AG04450 (cell line): ENCODE measurements at regions not wholly inside any gene's neighbourhood (a gene's known extent, or its start where the extent isn't known, plus 50 kb on each side); places are given as distances from the start of the nearest gene placed in this dataset.

ENCODE experiments used
- CTCF ChIA-PET: fragments of 300-600, 350-600 bp; formaldehyde crosslinking; extraction: SDS; loops from one replicate; lab custom pipeline; 2022; ENCODE audit warnings: antibody characterized with exemption, inconsistent platforms; lab: Charles Lee
- POLR2A ChIA-PET: fragments of 350-600 bp; formaldehyde crosslinking; extraction: SDS; loops from one replicate; lab custom pipeline; 2021; ENCODE audit warnings: antibody characterized with exemption, inconsistent platforms; lab: Yijun Ruan, JAX
- DNase-seq: peaks from one replicate; pipeline ENCODE4 v3.0.0-alpha.2; 2011; ENCODE audit warnings: low read depth, low spot score
- H3K27ac ChIP-seq: one replicate; pipeline ENCODE4 v1.5.1; 2012; ENCODE audit warnings: low read depth, low read length, control low read depth
- H3K27me3 ChIP-seq: one replicate; pipeline ENCODE4 v1.6.0; 2012; ENCODE audit warnings: low read length; ENCODE audit not compliant: control insufficient read depth, insufficient read depth
- H3K4me3 ChIP-seq: 2 replicates; pipeline ENCODE4 v1.5.1; 2011; ENCODE audit warnings: mild to moderate bottlenecking, low read depth, low read length, control low read depth
- H3K9me3 ChIP-seq: 2 replicates; pipeline ENCODE4 v1.5.1; 2012; ENCODE audit warnings: low read length; ENCODE audit not compliant: control insufficient read depth, insufficient read depth
- TF ChIP-seq, protein P1 (sequence below): IDR thresholded peaks from 2 replicates; pipeline ENCODE4 v1.5.1; 2011; ENCODE audit warnings: low read depth, low read length, control low read depth, inconsistent platforms

DNA sequence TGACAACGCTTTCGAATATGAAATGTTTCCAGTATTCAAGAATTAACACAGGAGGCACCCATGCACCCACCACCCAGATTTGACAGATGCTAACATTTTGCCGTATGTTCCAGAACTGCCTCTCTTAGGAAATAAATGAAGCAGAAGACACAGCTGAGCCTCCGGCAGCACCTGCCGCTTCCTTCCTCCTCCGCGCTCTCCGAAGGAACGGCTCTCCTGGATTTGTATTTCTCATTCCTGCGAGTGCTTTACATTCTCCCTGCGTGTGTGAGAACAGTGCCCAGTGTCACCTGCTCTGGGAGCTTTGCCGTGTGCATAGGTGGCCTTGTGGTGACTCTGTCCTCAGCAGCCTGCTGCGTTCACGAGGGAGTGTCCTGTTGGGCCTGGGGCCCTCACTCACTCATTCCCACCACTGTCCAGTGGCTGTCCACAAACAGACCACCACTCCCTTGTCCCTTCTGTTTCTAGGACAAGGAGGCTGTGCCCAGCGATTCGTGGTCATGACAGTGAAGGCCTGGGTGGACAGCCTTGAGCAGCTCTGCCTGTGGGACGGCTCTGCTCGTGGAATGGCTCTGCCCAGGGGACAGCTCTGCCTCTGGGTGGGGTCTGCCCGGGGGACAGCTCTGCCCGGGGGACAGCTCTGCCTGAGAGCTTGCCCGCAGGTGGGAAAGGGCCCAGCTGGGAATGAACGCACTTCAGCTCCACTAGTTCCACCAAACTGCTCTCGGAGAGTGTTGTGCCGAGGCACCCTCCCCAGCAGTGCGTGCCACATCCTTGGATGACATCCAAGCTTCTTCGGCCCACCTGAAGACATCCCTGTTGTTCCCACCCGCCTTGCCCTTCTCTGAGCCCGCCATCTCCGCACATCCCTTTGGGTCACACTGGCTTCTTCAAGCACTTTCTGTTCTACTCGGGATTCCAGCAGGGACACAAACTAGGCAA is 170.5 kb upstream of the PPP1R26 start:
- POLR2A ChIA-PET: no interaction called here
- DNase-seq: no peak
- no peak overlapping the region for H3K27ac ChIP-seq
- no peak overlapping the region for H3K4me3 ChIP-seq
- no peaks in the 10 kb centered on the region for H3K27me3 ChIP-seq
- H3K9me3 ChIP-seq: peaks cover 20% of the 10 kb centered on the region
- CTCF ChIA-PET: no interaction called here
- TF ChIP-seq, protein P1, sequence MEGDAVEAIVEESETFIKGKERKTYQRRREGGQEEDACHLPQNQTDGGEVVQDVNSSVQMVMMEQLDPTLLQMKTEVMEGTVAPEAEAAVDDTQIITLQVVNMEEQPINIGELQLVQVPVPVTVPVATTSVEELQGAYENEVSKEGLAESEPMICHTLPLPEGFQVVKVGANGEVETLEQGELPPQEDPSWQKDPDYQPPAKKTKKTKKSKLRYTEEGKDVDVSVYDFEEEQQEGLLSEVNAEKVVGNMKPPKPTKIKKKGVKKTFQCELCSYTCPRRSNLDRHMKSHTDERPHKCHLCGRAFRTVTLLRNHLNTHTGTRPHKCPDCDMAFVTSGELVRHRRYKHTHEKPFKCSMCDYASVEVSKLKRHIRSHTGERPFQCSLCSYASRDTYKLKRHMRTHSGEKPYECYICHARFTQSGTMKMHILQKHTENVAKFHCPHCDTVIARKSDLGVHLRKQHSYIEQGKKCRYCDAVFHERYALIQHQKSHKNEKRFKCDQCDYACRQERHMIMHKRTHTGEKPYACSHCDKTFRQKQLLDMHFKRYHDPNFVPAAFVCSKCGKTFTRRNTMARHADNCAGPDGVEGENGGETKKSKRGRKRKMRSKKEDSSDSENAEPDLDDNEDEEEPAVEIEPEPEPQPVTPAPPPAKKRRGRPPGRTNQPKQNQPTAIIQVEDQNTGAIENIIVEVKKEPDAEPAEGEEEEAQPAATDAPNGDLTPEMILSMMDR: no peak

DNA sequence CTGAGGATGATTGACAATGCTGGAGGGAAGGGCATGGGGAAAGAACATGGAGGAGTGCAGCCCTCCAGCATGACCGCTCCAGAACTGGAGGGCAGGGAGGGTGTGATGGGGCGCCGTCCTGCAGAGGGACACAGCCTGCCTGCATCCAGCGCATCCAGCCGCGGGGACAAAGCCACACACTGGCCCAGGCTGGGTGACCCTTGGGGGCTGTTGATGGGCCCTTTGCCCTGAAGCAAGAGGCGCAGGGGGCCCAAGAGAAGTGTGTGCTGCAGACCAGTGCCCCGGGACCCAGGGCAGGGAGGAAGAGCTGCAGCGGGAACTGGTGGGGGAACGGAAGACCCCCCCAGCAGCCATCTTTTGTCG is 169.8 kb upstream of the PPP1R26 start:
- POLR2A ChIA-PET: no interaction called here

DNA sequence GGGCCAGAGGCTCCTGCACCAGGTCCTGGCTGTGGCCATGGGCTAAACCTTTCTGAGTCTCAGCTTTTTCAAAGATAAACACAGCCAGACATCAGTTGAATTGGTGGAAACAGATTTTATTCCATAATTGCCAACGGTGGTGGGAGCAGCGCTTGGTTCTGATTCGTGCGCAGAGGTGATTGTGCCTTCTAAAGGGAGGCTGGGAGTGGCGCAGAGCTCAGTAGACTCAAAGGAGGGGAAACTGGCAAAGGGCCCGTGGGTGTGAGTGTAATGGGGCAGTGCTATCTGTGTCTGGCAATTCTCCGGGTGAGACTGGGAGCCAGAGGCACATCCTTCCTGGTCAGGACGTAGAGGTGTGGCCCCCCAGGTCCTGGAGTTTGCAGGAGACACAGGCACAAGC is 169.4 kb upstream of the PPP1R26 start:
- POLR2A ChIA-PET: no interaction called here
- H3K9me3 ChIP-seq: peaks cover 20% of the 10 kb centered on the region
- CTCF ChIA-PET: no interaction called here
- no peaks in the 10 kb centered on the region for H3K27me3 ChIP-seq
- TF ChIP-seq, protein P1: no peak
- DNase-seq: no peak
- H3K27ac ChIP-seq: no peak overlapping the region
- no peak overlapping the region for H3K4me3 ChIP-seq

More for the DNA sequence above, 169.8 kb upstream of the PPP1R26 start:
- H3K27me3 ChIP-seq: no peaks in the 10 kb centered on the region
- H3K9me3 ChIP-seq: peaks cover 20% of the 10 kb centered on the region
- TF ChIP-seq, protein P1: no peak
- CTCF ChIA-PET: no interaction called here
- DNase-seq: no peak
- H3K27ac ChIP-seq: no peak overlapping the region
- H3K4me3 ChIP-seq: no peak overlapping the region

DNA sequence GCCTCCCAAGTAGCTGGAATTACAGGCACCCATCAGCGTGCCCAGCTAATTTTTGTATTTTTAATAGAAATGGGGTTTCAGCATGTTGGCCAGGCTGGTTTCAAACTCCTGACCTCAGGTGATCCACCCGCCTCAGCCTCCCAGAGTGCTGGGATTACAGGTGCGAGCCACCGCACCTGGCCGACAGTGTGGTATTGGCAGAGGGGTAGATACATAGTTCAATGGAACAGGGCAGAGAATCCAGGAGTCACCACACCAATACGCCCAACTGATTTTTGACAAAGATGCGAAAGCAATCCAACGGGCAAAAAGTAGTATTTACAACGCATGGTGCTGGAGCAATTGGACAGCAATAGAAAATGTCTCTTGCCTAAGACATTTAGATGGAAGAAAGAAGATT is 164.0 kb upstream of the PPP1R26 start:
- Histone ChIP-seq H3K27me3 (no peaks in the 10 kb centered on the region), H3K27ac (no peak overlapping the region), H3K4me3 (no peak overlapping the region), H3K9me3 (no peaks in the 10 kb centered on the region; the same call in 1 of the 2 replicates)
- ChIA-PET POLR2A (no interaction called here), CTCF (no interaction called here)
- DNase-seq: no peak
- TF ChIP-seq, protein P1: no peak

DNA sequence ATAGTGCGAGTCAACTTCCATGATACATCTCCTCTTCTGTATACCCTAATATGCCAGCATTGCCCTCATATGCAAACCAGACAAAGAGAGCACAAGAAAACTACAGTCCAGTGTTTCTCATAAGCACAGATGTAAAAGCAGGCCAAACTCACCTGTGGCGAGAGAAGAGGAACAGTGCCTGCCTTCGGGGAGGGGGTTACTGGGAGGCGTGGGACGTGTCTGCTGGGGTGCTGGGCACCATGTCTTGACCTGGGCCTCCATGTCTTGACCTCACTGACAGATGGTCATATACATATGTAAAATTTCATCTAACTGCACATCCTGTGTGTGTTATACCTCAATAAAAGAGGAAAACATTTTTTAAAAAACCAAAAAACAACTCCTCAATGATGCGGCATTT is 159.3 kb upstream of the PPP1R26 start:
- H3K27ac ChIP-seq: no peak overlapping the region
- CTCF ChIA-PET: no interaction called here
- peaks cover 9% of the 10 kb centered on the region; the same call in 1 of the 2 replicates for H3K9me3 ChIP-seq
- TF ChIP-seq, protein P1: no peak
- POLR2A ChIA-PET: no interaction called here
- no peaks in the 10 kb centered on the region for H3K27me3 ChIP-seq
- no peak overlapping the region for H3K4me3 ChIP-seq
- no peak for DNase-seq
